ENCODE measurements at regions not wholly inside any gene's neighbourhood (a gene's known extent, or its start where the extent isn't known, plus 50 kb on each side); places are given as distances from the start of the nearest gene placed in this dataset.
A peak's percentile ranks its signal among the peaks of the same experiment; 100 is the strongest.

GRCh38 chr9:13615660-13616490 lies 336.4 kb upstream of the MPDZ start (continued):
- TF ChIP-seq POU6F1 (CRISPR knock-in tag; IDR thresholded peaks at IDR 0.05; ENCODE audit: borderline replicate concordance, low read depth), result no peak
- TF ChIP-seq ISL1 (CRISPR knock-in tag; IDR thresholded peaks at IDR 0.05), result no peak
- no peak for TF ChIP-seq ESRRG (CRISPR knock-in tag; IDR thresholded peaks at IDR 0.05)
- TF ChIP-seq ZNF565 (CRISPR knock-in tag; conservative IDR thresholded peaks at IDR 0.05; ENCODE audit: low read depth), result no peak
- TF ChIP-seq ZFP3 (CRISPR knock-in tag; IDR thresholded peaks at IDR 0.05), result no peak
- TF ChIP-seq ZC3H10 (CRISPR knock-in tag; IDR thresholded peaks at IDR 0.05), result no peak

- peak; percentile 72 for ATAC-seq
- TF ChIP-seq SNAI2 (CRISPR knock-in tag; IDR thresholded peaks at IDR 0.05) (no peak), PATZ1 (CRISPR knock-in tag; IDR thresholded peaks at IDR 0.05; ENCODE audit: borderline replicate concordance) (0 out of 2 replicates have a peak, but pooled peaks have one; percentile 9)
Measured at GRCh38 chr9:13614060-13614459, 334.6 kb upstream of the MPDZ start.

GRCh38 chr9:13613296-13613695 lies 333.8 kb upstream of the MPDZ start:
- no peak for TF ChIP-seq TSHZ2 (CRISPR knock-in tag; IDR thresholded peaks at IDR 0.05)
- TF ChIP-seq CREB5 (CRISPR knock-in tag; IDR thresholded peaks at IDR 0.05; ENCODE audit: low read depth), result no peak
- TF ChIP-seq ZC3H10 (CRISPR knock-in tag; IDR thresholded peaks at IDR 0.05), result no peak
- TF ChIP-seq TOX (CRISPR knock-in tag; IDR thresholded peaks at IDR 0.05; ENCODE audit: borderline replicate concordance), result no peak
- TF ChIP-seq POU6F1 (CRISPR knock-in tag; IDR thresholded peaks at IDR 0.05; ENCODE audit: borderline replicate concordance, low read depth), result no peak
- TF ChIP-seq ESRRG (CRISPR knock-in tag; IDR thresholded peaks at IDR 0.05), result no peak
- TF ChIP-seq ZNF70 (CRISPR knock-in tag; IDR thresholded peaks at IDR 0.05), result no peak
- TF ChIP-seq TCF4 (CRISPR knock-in tag; IDR thresholded peaks at IDR 0.05; ENCODE audit: borderline replicate concordance), result no peak
- no peak for ATAC-seq

- ATAC-seq, result peak; percentile 24
- no peak for TF ChIP-seq ZC3H10 (CRISPR knock-in tag; IDR thresholded peaks at IDR 0.05)
- TF ChIP-seq CSDC2 (CRISPR knock-in tag; IDR thresholded peaks at IDR 0.05), result no peak
- TF ChIP-seq OSR1 (CRISPR knock-in tag; IDR thresholded peaks at IDR 0.05), result no peak
- no peak for TF ChIP-seq CSRNP3 (CRISPR knock-in tag; IDR thresholded peaks at IDR 0.05)
- TF ChIP-seq ZNF565 (CRISPR knock-in tag; conservative IDR thresholded peaks at IDR 0.05; ENCODE audit: low read depth), result no peak
- TF ChIP-seq POU6F1 (CRISPR knock-in tag; IDR thresholded peaks at IDR 0.05; ENCODE audit: borderline replicate concordance, low read depth), result no peak
- TF ChIP-seq CREB5 (CRISPR knock-in tag; IDR thresholded peaks at IDR 0.05; ENCODE audit: low read depth), result no peak
- TF ChIP-seq TSHZ2 (CRISPR knock-in tag; IDR thresholded peaks at IDR 0.05), result no peak
Measured at GRCh38 chr9:13608451-13608850, 329.0 kb upstream of the MPDZ start.

Data from SK-N-SH treated with all-trans-retinoic acid at 6 μM for 48 hours (cell line).